Skeletal muscle cell (primary cell): ENCODE measurements at regions not wholly inside any gene's neighbourhood (a gene's known extent, or its start where the extent isn't known, plus 50 kb on each side); places are given as distances from the start of the nearest gene placed in this dataset.

ENCODE experiments used
- DNase-seq: peaks from one replicate; pipeline ENCODE4 v3.0.0-alpha.2; 2010; ENCODE audit warnings: low read depth
- H3K4me3 ChIP-seq: 2 replicates; pipeline ENCODE4 v1.5.1; 2011; ENCODE audit warnings: low read depth, mild to moderate bottlenecking, control low read depth, low read length, moderate library complexity

- no peak for DNase-seq
Observed at GRCh38 chr10:10923029-10923651, 94.5 kb upstream of the CELF2 start.

GRCh38 chr10:10925667-10926066, 92.0 kb upstream of the CELF2 start:
- H3K4me3 ChIP-seq: no peak overlapping the region
- no peak for DNase-seq

More at GRCh38 chr10:10923029-10923651, 94.5 kb upstream of the CELF2 start:
- H3K4me3 ChIP-seq: no peak overlapping the region

DNA sequence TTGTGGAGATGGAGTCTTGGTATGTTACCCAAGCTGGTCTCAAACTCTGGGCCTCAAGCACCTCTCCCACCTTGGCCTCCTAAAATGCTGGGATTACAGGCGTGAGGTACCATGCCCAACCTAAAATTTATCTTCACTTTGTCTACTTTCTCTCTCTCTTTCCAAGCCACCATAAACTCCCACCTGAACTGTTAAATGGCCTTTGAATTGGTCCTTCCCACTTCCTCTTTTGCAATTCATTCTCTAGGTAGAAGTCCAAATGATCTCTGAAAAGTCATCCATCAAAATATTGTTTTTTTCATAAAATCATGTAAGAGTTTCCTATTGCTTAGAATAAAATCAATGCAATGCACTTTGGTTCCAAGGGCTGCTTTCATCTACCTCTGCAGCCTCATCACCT, 90.1 kb upstream of the CELF2 start:
- no peak overlapping the region for H3K4me3 ChIP-seq
- no peak for DNase-seq

GRCh38 chr10:10930979-10931743, 86.5 kb upstream of the CELF2 start:
- H3K4me3 ChIP-seq: no peak overlapping the region
- no peak for DNase-seq

DNA sequence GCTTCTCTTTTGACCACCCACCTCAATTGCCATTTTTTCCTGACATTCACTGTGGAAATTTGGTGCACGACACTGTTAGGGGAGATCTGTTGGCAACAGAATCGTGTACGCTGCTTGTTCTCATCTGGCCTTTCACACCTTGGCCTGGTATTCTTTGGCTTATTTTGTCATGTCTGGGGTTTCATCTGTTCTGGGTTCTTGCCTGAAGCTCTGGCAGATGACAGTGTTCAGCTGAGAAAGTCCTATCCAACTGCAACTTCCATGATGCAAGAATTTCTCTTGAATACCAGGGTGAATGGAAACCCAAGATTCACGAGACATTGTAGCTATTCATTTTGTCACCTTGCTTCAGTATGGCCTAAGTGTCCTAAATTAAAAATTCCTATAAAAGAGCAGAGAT, 82.6 kb upstream of the CELF2 start:
- no peak overlapping the region for H3K4me3 ChIP-seq

DNA sequence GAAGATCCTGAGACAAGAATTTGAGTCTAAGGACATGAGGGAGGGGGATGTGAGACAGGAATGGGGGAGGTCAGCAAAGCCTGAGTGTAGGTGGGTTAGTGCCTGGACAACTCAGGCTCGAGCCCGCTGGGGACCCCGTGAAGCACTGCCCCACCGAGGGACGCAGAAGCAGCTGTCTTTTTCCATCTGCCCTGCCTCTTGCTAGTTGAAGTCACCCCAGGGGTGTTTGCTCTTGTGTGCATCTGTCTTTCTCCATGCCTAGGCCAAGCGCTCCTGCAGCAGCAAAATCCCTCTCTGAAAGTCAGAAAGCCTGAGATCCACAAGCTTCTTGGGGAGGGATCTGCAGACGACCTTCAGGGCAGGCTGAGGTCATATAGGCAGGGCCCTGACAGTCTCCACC, 79.0 kb upstream of the CELF2 start:
- no peak overlapping the region for H3K4me3 ChIP-seq
- no peak for DNase-seq

More for the DNA sequence above, 82.6 kb upstream of the CELF2 start:
- no peak for DNase-seq

DNA sequence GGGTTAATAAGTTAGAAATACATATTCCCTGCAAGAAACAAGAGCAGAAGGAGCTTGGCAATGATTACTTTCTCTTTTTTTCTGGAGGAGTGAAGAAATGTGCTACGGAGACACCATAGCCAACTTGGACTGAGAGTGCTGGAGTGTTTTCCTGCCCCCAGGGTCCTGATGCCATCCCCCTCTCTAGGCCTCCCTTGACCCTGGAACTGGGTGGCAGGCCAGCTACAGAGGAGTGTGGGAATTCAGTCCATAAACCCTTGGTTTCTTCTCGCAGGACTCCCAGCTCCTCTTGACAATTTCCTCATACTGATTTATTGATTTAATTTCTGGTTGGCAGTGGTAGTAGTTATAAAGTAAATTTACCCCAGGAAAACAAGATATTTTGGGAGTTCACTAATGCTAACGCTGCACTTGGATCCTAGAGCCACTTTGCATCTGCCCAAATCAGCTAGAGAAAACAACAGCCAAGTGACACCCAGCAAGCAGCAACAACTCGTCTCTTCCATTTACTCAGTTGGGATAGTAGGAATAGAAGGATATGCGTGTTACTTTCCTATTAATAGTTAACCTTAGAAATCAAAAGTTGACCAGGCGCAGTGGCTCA, 76.4 kb upstream of the CELF2 start:
- H3K4me3 ChIP-seq: no peak overlapping the region
- DNase-seq: no peak

- no peak overlapping the region for H3K4me3 ChIP-seq
- no peak for DNase-seq
Observed at GRCh38 chr10:10942441-10942840, 75.2 kb upstream of the CELF2 start.

- no peak overlapping the region for H3K4me3 ChIP-seq
- no peak for DNase-seq
Observed at GRCh38 chr10:10946081-10946480, 71.6 kb upstream of the CELF2 start.

GRCh38 chr10:10946801-10947200, 70.9 kb upstream of the CELF2 start:
- no peak overlapping the region for H3K4me3 ChIP-seq
- DNase-seq: no peak

DNA sequence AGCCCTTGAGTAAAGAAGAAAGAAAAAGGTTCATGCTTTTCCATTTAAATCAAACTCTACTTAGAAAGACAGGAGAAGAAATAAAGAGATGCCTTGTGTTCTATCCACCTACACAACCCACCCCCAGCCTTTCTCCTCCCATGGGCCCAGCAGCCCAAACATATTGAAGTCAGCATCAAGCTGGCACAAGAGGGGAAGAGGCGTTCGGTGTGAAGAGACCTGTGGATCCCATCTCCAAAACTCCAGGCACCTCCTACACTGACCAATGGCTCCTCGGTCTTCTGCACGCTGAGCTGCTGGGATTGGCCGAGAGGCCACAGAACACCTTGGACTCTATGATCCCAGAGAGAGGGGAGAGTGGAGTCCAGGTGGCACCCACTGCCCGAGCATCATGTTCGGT, 66.0 kb upstream of the CELF2 start:
- DNase-seq: no peak
- no peak overlapping the region for H3K4me3 ChIP-seq

DNA sequence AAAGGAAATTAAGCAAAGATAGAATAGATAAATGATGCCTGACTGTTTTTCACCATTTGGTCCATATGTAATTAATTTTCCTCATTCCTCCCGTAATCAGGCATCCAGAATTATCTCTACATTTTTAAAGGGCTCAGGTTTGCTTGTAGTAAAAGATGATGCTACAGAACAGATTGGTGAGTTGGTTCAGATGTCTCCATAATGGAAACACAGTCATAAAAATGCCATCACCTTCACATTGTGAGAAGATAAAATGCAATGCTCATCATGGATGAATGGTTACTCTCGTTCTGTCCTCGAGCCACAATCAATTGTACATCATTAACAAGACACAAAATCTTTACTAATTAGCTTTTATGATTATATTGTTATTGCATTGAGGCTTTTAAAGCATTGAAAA, 64.9 kb upstream of the CELF2 start:
- no peak for DNase-seq
- H3K4me3 ChIP-seq: no peak overlapping the region

DNA sequence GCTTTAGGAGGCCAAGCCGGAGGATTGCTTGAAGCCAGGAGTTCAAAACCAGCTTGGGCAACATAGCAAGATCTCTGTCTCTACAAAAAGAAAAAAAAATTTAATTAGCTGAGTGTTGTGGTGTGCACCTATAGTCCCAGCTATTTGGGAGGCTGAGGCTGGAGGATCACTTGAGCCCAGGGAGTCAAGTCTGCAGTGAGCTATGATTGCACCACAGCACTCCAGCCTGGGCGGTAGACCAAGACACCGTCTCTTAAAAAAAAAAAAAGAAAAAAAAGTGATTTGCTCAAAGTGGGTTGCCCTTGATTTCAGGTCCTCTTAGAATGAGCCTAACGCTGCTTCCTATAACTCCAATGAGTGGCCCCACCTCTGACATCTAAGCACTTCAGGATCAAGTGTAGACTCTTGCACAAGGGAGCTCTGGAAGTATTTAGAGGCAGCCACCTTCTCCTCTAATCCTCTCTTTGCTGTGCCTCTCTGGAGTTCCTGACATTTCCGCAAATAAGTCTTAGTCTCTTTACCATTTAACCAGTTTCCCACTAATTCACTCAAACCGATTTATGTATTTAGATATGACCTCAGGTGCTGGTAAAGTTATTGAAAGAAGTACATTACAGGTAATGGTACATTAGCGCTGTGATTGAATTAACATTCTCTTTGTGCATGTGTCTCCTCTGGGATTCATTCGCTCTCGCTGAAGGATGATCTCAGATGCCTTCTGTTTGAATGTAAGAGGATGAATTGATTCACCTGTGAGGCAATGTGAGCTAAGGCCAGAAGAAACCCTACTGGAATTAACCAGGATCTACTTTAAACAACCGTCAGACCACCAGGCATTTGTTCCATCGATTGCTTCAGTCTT, 60.8 kb upstream of the CELF2 start:
- H3K4me3 ChIP-seq: no peak overlapping the region
- no peak for DNase-seq

- DNase-seq: no peak
- H3K4me3 ChIP-seq: no peak overlapping the region
Observed at GRCh38 chr10:10958041-10958440, 59.6 kb upstream of the CELF2 start.

GRCh38 chr10:10959666-10960065, 58.0 kb upstream of the CELF2 start:
- no peak for DNase-seq
- no peak overlapping the region for H3K4me3 ChIP-seq

DNA sequence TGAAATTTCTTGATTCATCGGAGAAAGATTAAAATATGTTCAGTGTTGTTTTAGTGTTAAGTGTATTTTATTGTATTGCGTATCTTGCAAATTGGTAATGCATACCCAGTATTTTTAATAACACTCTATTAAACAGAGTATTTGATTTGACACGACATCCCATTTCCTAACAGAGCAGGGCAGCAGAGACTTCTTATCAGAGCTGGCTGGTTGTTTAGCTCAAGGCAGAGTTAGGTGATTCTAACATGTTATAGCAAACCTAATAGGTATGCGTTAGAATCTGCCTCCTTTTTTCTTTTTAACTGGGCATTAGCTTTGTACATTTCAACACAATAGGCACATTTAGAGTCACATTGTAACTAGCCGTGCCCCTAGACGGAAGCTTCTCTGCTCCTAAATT, 57.1 kb upstream of the CELF2 start:
- DNase-seq: no peak

GRCh38 chr10:10961072-10961471, 56.6 kb upstream of the CELF2 start:
- DNase-seq: no peak
- H3K4me3 ChIP-seq: no peak overlapping the region

More for the DNA sequence above, 57.1 kb upstream of the CELF2 start:
- H3K4me3 ChIP-seq: no peak overlapping the region

DNA sequence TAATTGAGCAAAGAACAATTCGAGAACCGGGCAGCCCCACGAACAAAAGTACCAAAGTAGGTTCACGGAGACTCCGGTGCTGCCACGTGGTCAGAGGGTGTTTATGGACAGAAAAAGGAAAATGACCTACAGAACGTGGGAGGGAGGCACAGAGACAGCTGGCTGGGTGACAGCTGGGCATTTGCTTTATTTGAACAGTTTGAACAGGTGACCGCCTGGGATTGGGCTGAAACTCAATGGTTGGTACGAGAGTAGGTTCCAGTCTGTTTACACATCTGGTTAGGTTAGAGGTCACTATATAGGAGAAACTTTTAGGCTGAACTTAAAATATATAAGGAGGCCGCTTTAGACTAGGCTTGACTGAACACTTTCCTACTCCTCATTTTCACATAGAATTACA, 50.6 kb upstream of the CELF2 start:
- peak; percentile 33 for DNase-seq
- H3K4me3 ChIP-seq: no peak overlapping the region

- no peak for DNase-seq
- no peak overlapping the region for H3K4me3 ChIP-seq
Observed at GRCh38 chr10:10967581-10968256, 50.0 kb upstream of the CELF2 start.
